Suprapubic skin (tissue), 4 donors: ENCODE measurements at regions not wholly inside any gene's neighbourhood (a gene's known extent, or its start where the extent isn't known, plus 50 kb on each side); places are given as distances from the start of the nearest gene placed in this dataset.

ENCODE experiments used
- DNase-seq, 2 donors: peaks; one replicate each; pipeline ENCODE4 v3.0.0-alpha.2; 2019; ENCODE audit warnings: low spot score in 2 of 2
- H3K27ac ChIP-seq: fragments of 200-600 bp; sonication (generic); one replicate; pipeline ENCODE4 v1.5.1; 2019
- H3K27me3 ChIP-seq: fragments of 200-600 bp; sonication (generic); one replicate; pipeline ENCODE4 v1.5.1; 2019
- H3K36me3 ChIP-seq: fragments of 200-600 bp; sonication (generic); one replicate; pipeline ENCODE4 v1.5.1; 2019
- H3K4me1 ChIP-seq: fragments of 200-600 bp; sonication (generic); one replicate; pipeline ENCODE4 v1.5.1; 2019
- H3K4me3 ChIP-seq: fragments of 200-600 bp; sonication (generic); one replicate; pipeline ENCODE4 v1.5.1; 2019; ENCODE audit warnings: mild to moderate bottlenecking
- H3K9me3 ChIP-seq: fragments of 200-600 bp; sonication (generic); one replicate; pipeline ENCODE4 v1.5.1; 2019
- CTCF ChIP-seq, 2 donors: fragments of 200-600 bp in 1 of 2; fragments of 450-650 bp in 1 of 2; sonication (generic) in 1 of 2; IDR thresholded peaks; one replicate each; pipeline ENCODE4 v1.5.1; 2016 to 2019; ENCODE audit warnings: antibody characterized with exemption in 2 of 2, mild to moderate bottlenecking in 1 of 2, moderate library complexity in 1 of 2
- EP300 ChIP-seq: sonication (generic); formaldehyde crosslinking; IDR thresholded peaks from one replicate; pipeline ENCODE4 v1.6.1; 2017; ENCODE audit warnings: antibody characterized with exemption
- POLR2A ChIP-seq, 2 donors: fragments of 450-650 bp; IDR thresholded peaks; one replicate each; pipeline ENCODE4 v1.6.1; 2017; ENCODE audit warnings: antibody characterized with exemption in 2 of 2, mild to moderate bottlenecking in 2 of 2, moderate library complexity in 2 of 2
- POLR2AphosphoS5 ChIP-seq, 3 donors: sonication (generic); formaldehyde crosslinking; IDR thresholded peaks; one replicate each; pipeline ENCODE4 v1.6.1; 2017; ENCODE audit warnings: antibody characterized with exemption in 3 of 3
- WGBS: methylation state at CpG from one replicate; pipeline ENCODE4 v1.1.5; 2018; 5-methylcytosine and 5-hydroxymethylcytosine counted together

DNA sequence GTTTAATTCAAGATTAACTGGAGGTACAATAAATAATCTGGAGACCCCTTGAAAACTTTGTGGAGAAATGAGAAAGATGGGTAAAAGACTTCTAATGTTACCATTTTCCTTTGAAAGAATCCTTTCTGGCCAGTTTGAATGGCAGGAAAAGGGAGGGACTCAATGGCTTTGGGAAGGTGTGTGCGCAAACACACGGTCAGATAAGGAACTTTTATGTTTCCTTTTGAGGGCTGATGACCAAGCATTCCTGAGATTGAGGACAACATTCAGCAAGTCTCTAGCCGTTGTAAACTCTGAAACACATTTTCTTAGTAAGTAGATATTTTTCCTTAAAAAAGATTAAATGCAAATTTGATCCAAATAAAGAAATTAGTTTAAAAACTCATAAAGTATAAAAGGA, 909.7 kb upstream of the TENM4 start:
- TF ChIP-seq EP300 (no peak), CTCF (IDR thresholded peaks at IDR 0.05) (no peak), POLR2A (IDR thresholded peaks at IDR 0.05) (no peak), POLR2AphosphoS5 (IDR thresholded peaks at IDR 0.05) (no peak)
- no peak overlapping the region for H3K27ac ChIP-seq
- H3K27me3 ChIP-seq: no peaks in the 10 kb centered on the region
- no peak for DNase-seq
- no peaks in the 10 kb centered on the region for H3K4me1 ChIP-seq
- H3K9me3 ChIP-seq: no peaks in the 10 kb centered on the region
- H3K36me3 ChIP-seq: no peaks in the 10 kb centered on the region
- WGBS: 70% methylated on average over 3 of the region's 3 CpGs
- no peak overlapping the region for H3K4me3 ChIP-seq

DNA sequence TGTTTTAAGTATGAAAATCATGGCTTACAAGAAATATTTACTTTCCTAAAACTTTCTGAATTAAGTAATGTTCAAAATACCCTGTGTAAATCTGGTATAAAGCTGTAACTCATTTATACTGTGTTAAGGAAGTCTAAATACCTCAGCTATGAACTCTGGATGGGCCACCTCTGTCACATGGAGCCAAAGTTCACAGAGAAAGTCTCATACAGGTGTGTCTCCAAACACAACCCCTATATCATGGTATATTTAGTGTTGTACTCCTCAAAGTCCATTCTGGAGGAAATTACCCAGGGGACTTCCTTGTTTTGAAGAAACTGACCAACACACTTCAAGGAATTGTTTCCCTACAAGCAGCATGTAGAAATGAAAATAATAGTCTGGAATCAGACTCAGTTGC, 909.2 kb upstream of the TENM4 start:
- H3K27ac ChIP-seq: no peak overlapping the region
- no peaks in the 10 kb centered on the region for H3K36me3 ChIP-seq
- no peak overlapping the region for H3K4me3 ChIP-seq
- TF ChIP-seq EP300: no peak
- no peak for TF ChIP-seq POLR2A (IDR thresholded peaks at IDR 0.05)
- TF ChIP-seq POLR2AphosphoS5 (IDR thresholded peaks at IDR 0.05): no peak
- no peak for TF ChIP-seq CTCF (IDR thresholded peaks at IDR 0.05)
- no peaks in the 10 kb centered on the region for H3K4me1 ChIP-seq
- H3K9me3 ChIP-seq: no peaks in the 10 kb centered on the region
- H3K27me3 ChIP-seq: no peaks in the 10 kb centered on the region
- no peak for DNase-seq

GRCh38 chr11:80346353-80347059, 905.7 kb upstream of the TENM4 start:
- 66% methylated on average over 6 of the region's 6 CpGs for WGBS
- no peaks in the 10 kb centered on the region for H3K9me3 ChIP-seq
- TF ChIP-seq POLR2AphosphoS5 (IDR thresholded peaks at IDR 0.05) (no peak), EP300 (no peak), POLR2A (IDR thresholded peaks at IDR 0.05) (no peak), CTCF (IDR thresholded peaks at IDR 0.05) (no peak)
- no peak overlapping the region for H3K27ac ChIP-seq
- no peaks in the 10 kb centered on the region for H3K27me3 ChIP-seq
- H3K36me3 ChIP-seq: no peaks in the 10 kb centered on the region
- H3K4me1 ChIP-seq: no peaks in the 10 kb centered on the region
- no peak for DNase-seq
- H3K4me3 ChIP-seq: no peak overlapping the region

DNA sequence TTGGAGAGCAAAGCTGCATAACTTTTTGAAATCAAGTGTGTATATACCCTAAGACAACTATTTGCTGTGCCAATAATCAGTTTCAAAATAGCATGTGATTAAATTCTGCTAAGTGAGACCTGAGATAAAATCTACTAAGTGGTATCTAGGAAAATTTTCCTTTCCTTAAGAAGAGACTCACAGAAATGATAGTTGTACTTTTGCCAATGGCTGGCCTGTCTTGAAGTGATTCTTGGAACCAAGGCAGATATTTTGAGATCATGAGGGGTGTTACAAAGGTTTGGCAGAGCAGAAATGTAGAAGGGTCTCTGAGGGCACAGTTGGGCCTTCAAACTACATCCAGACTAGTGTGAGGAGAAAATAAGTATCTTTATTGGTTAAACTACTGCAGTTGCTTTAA, 902.6 kb upstream of the TENM4 start:
- Histone ChIP-seq H3K36me3 (no peaks in the 10 kb centered on the region), H3K9me3 (no peaks in the 10 kb centered on the region), H3K27ac (no peak overlapping the region), H3K4me1 (no peaks in the 10 kb centered on the region), H3K4me3 (no peak overlapping the region), H3K27me3 (no peaks in the 10 kb centered on the region)
- no peak for DNase-seq
- TF ChIP-seq POLR2AphosphoS5 (IDR thresholded peaks at IDR 0.05): no peak
- TF ChIP-seq CTCF (IDR thresholded peaks at IDR 0.05): no peak
- no peak for TF ChIP-seq EP300
- TF ChIP-seq POLR2A (IDR thresholded peaks at IDR 0.05): no peak

DNA sequence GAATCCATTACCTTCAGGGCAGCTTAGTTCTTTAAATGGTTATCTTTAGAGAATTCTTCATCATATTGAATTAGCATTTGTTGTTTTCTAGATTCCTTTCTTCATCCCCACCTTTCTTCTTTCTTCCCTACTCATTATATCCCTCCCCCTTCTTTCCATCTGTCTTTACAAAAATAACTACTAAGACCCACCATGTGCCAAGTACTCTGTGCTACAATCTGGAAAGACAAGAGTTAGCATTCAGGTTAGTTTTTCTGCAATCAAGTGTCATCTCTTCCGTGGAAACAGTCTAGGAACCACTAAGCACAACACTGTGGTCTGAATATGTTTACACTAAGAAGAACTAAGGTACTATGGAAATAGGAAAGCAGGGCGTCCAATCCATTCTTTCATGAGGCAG, 897.4 kb upstream of the TENM4 start:
- no peak for DNase-seq
- Histone ChIP-seq H3K9me3 (no peaks in the 10 kb centered on the region), H3K4me1 (no peaks in the 10 kb centered on the region), H3K36me3 (no peaks in the 10 kb centered on the region), H3K4me3 (no peak overlapping the region), H3K27ac (no peak overlapping the region), H3K27me3 (no peaks in the 10 kb centered on the region)
- TF ChIP-seq POLR2A (IDR thresholded peaks at IDR 0.05) (no peak), EP300 (no peak), CTCF (IDR thresholded peaks at IDR 0.05) (no peak), POLR2AphosphoS5 (IDR thresholded peaks at IDR 0.05) (no peak)
- WGBS: 51% methylated on average over 2 of the region's 2 CpGs
